Right ventricle myocardium inferior (tissue), 1 donor: ENCODE measurements at regions not wholly inside any gene's neighbourhood (a gene's known extent, or its start where the extent isn't known, plus 50 kb on each side); places are given as distances from the start of the nearest gene placed in this dataset.

Experiments used
- ATAC-seq: fragments of 200-7000 bp; cut with Tn5 transposase; one replicate; pipeline ENCODE4 v1.9.1; 2020; ENCODE audit warnings: mild to moderate bottlenecking, moderate library complexity
- DNase-seq: peaks from one replicate; pipeline ENCODE4 v3.0.0; 2021; ENCODE audit errors: missing footprints
- intact Hi-C: fragments of 100-400 bp; cut with DNase I; formaldehyde crosslinking; loops from one replicate; pipeline ENCODE4 v1.11.0; 2022
- donor health status: DM: no; HTN: yes; CAD: no; lungs with severe emphysema.

GRCh38 chr12:58988643-58989344 lies 68.5 kb upstream of the LRIG3 start:
- intact Hi-C loops: no loop called here
- ATAC-seq (no peak), DNase-seq (no peak)

DNA sequence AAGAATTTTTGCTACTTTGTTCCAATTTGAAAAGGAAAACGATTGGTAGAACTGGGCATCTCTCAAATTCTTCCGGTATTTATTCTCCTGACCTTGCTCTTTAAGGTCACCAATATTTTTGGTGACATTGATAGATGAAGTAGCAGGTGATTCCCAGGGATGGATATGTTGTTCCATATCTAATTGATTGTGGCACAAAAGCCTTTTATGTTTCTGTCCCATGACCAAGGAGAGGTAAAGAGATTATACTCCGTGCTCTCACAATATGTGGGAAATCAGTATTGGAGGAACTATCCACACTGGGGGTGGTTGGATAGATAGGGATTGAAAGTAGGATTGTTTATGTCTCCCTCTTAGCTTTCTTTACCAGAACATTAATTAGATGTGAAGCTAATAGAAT lies 61.7 kb upstream of the LRIG3 start:
- intact Hi-C loops: no loop called here
- no peak for DNase-seq
- no peak for ATAC-seq

DNA sequence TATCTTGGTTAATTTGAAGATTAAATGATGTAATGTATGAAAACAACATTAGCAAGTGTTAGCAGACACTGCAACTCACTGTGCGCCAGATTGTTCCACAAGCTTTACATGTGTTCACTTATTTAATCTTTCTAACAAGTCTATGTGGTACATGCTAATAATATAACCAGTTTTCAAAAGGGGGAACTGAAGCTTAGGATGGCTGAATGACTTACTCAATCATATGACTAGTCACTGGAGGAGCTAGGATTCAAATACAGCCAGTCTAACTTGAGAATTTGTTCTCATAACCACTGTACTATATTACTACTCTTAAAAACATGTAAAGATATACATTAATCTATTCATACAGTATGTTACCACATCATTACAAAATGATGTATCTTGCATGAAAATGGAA lies 60.5 kb upstream of the LRIG3 start:
- ATAC-seq (no peak), DNase-seq (no peak)
- intact Hi-C loops: no loop called here

DNA sequence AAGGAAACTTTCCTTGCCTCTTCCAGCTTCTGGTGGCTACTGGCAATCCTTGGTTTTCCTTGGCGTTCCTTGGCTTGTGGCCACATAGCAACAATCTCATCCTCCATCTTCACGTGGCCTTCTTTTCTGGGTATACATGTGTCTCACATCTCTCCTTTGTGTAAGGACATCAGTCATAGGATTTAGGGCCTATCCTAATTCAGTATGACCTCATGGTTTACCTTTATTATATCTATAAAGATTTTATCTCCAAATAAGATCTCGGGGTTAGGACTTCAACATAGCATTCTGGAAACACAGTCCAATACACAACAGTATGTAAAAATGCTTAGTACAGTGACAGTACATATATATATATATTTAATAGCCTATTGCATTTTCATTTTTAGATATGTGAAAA lies 58.4 kb upstream of the LRIG3 start:
- ATAC-seq: no peak
- intact Hi-C loops: no loop called here

DNA sequence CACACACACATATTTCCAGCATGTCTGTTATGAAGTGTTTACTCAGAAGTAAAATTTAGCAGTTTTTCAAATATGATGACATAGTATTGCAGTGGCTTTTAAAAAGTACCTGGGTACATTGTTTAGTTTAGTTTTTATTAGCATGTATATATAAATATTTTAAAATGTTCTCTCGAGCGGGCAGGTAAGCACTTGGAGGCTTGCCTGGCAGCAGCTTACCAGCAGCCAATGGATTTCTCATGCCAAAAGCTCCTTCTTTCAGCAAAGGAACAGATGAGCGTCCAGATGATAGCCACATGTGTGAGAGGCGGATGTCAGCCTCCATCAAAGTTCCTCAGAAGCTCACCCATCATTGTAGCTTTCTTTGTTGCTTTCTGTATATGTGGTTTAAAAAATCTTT lies 57.2 kb upstream of the LRIG3 start:
- ATAC-seq (no peak), DNase-seq (no peak)
- intact Hi-C loops: no loop called here

More for the DNA sequence above, 58.4 kb upstream of the LRIG3 start:
- no peak for DNase-seq

GRCh38 chr12:58976146-58976545 lies 55.8 kb upstream of the LRIG3 start:
- intact Hi-C loops: no loop called here
- ATAC-seq: no peak

More at GRCh38 chr12:58976146-58976545, 55.8 kb upstream of the LRIG3 start:
- no peak for DNase-seq
